ENCODE measurements at regions not wholly inside any gene's neighbourhood (a gene's known extent, or its start where the extent isn't known, plus 50 kb on each side); places are given as distances from the start of the nearest gene placed in this dataset.

GRCh38 chr13:75931116-75931515 is 295.0 kb downstream of the LMO7 start:
- no peak for DNase-seq (ENCODE audit: low spot score)
- TF ChIP-seq, protein P1, sequence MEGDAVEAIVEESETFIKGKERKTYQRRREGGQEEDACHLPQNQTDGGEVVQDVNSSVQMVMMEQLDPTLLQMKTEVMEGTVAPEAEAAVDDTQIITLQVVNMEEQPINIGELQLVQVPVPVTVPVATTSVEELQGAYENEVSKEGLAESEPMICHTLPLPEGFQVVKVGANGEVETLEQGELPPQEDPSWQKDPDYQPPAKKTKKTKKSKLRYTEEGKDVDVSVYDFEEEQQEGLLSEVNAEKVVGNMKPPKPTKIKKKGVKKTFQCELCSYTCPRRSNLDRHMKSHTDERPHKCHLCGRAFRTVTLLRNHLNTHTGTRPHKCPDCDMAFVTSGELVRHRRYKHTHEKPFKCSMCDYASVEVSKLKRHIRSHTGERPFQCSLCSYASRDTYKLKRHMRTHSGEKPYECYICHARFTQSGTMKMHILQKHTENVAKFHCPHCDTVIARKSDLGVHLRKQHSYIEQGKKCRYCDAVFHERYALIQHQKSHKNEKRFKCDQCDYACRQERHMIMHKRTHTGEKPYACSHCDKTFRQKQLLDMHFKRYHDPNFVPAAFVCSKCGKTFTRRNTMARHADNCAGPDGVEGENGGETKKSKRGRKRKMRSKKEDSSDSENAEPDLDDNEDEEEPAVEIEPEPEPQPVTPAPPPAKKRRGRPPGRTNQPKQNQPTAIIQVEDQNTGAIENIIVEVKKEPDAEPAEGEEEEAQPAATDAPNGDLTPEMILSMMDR (IDR thresholded peaks at IDR 0.05; ENCODE audit: borderline replicate concordance, control extremely low read depth, extremely low read depth, insufficient read depth, missing control alignments): no peak
- in situ Hi-C loops (cut with MboI; ENCODE audit: low sequenced_read_pairs, unreplicated experiment): no loop called here

GRCh38 chr13:75929076-75929475 is 292.9 kb downstream of the LMO7 start:
- no peak for DNase-seq (ENCODE audit: low spot score)
- in situ Hi-C loops (cut with MboI; ENCODE audit: low sequenced_read_pairs, unreplicated experiment): no loop called here
- TF ChIP-seq, protein P1 (IDR thresholded peaks at IDR 0.05; ENCODE audit: borderline replicate concordance, control extremely low read depth, extremely low read depth, insufficient read depth, missing control alignments): no peak

- TF ChIP-seq, protein P1 (IDR thresholded peaks at IDR 0.05; ENCODE audit: borderline replicate concordance, control extremely low read depth, extremely low read depth, insufficient read depth, missing control alignments): no peak
- in situ Hi-C loops (cut with MboI; ENCODE audit: low sequenced_read_pairs, unreplicated experiment): no loop called here
- DNase-seq (ENCODE audit: low spot score): no peak
Observed at GRCh38 chr13:75927183-75927669, 291.1 kb downstream of the LMO7 start.

DNA sequence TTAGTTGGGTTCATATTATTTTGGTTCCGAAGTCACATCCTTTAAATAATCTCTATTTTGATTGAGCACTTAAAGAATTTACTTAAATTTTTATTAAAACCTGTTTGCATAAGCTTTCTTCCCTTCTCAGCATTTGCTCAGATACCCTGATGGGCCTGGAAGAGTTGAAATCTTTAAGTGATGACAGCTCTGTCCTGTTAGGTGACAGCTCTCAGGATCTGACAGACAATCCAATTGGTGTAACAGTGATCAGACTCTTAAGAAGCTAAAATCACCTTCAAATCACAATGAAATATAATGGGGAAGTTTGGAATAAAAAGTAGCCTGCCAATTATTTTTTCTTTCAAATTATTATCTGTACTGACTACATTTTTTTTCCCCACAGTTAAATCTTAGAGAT is 284.4 kb downstream of the LMO7 start:
- in situ Hi-C loops (cut with MboI; ENCODE audit: low sequenced_read_pairs, unreplicated experiment): no loop called here
- no peak for DNase-seq (ENCODE audit: low spot score)
- TF ChIP-seq, protein P1 (IDR thresholded peaks at IDR 0.05; ENCODE audit: borderline replicate concordance, control extremely low read depth, extremely low read depth, insufficient read depth, missing control alignments): no peak

DNA sequence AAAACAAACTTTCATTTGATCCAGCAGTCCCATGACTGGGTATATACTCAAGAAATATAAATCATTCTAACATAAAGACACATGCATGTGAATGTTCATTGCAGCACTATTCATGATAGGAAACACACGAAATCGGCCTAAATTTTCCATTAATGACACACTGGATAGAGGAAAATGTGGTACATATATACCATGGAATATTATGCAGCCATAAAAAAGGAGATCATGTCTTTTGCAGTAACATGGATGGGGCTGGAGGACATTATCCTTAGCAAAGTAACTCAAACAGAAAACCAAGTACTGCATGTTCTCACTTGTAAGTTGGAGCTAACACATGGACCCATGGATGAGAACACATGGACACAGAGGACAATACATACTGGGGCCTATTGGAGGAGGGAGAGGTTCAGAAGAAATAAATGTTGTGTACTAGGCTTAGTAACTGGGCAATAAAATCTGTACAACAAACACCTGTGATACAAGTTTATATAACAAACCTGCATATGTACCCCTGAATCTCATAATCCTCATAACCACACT is 283.6 kb downstream of the LMO7 start:
- DNase-seq (ENCODE audit: low spot score): no peak
- TF ChIP-seq, protein P1 (IDR thresholded peaks at IDR 0.05; ENCODE audit: borderline replicate concordance, control extremely low read depth, extremely low read depth, insufficient read depth, missing control alignments): no peak

GRCh38 chr13:75915066-75915465 is 278.9 kb downstream of the LMO7 start:
- TF ChIP-seq, protein P1 (IDR thresholded peaks at IDR 0.05; ENCODE audit: borderline replicate concordance, control extremely low read depth, extremely low read depth, insufficient read depth, missing control alignments): no peak
- no peak for DNase-seq (ENCODE audit: low spot score)
- in situ Hi-C loops (cut with MboI; ENCODE audit: low sequenced_read_pairs, unreplicated experiment): no loop called here

More for the DNA sequence above, 283.6 kb downstream of the LMO7 start:
- in situ Hi-C loops (cut with MboI; ENCODE audit: low sequenced_read_pairs, unreplicated experiment): no loop called here

Data from GM13976 (cell line).